Prostate gland (tissue), 2 donors: ENCODE measurements at regions not wholly inside any gene's neighbourhood (a gene's known extent, or its start where the extent isn't known, plus 50 kb on each side); places are given as distances from the start of the nearest gene placed in this dataset.

Source experiments
- CTCF ChIP-seq, 4 experiments: fragments of 200-600 bp in 2 of 4; fragments of 450-650 bp in 2 of 4; sonication (generic) in 2 of 4; IDR thresholded peaks; 1 replicate in 3 of 4; 2 replicates in 1 of 4; pipeline ENCODE4 v1.5.1; 2016 to 2019; ENCODE audit warnings: antibody characterized with exemption in 4 of 4, mild to moderate bottlenecking in 2 of 4, moderate library complexity in 2 of 4
- POLR2A ChIP-seq: fragments of 450-650 bp; IDR thresholded peaks from one replicate; pipeline ENCODE4 v1.6.1; 2016; ENCODE audit warnings: antibody characterized with exemption, mild to moderate bottlenecking
- POLR2AphosphoS5 ChIP-seq: sonication (generic); formaldehyde crosslinking; IDR thresholded peaks from one replicate; pipeline ENCODE4 v1.6.1; 2017; ENCODE audit warnings: antibody characterized with exemption

DNA sequence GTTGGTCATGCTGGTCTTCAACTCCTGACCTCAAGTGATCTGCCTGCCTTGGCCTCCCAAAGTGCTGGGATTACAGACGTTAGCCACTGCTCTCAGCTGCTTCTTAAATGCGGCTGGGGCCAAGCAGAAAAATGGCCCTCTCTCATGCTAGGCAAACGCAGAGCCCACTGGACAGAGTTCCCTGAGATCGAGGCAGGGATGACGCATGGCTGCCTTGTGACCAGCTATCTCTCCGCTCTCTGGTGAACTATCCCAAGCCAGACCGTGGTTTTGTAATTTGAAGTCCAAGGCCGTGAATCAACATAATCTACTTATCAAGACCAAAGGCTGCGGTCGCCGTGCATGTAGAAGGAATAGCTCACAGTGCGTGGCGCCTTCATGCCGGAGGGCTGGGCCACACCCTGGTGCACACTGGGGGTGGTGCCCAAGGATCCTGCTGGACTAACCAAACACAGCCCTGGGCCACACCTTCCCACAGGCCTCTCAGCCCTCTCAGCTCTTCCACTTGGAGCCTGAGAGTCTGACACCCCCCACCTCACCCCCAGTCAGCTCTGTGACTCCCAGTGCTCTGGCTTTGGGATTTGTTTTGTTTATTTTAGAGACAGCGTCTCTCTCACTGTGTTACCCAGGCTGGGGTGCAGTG is 88.1 kb upstream of the CUX1 start:
- TF ChIP-seq CTCF (IDR thresholded peaks at IDR 0.05) = no peak
- no peak for TF ChIP-seq POLR2A
- no peak for TF ChIP-seq POLR2AphosphoS5
